WTC11 (cell line): ENCODE measurements at regions not wholly inside any gene's neighbourhood (a gene's known extent, or its start where the extent isn't known, plus 50 kb on each side); places are given as distances from the start of the nearest gene placed in this dataset.

Source experiments
- ATAC-seq: fragments of 200-7000 bp; cut with Tn5 transposase; 2 replicates; pipeline ENCODE4 v1.10.0; 2021; ENCODE audit warnings: mild to moderate bottlenecking, moderate library complexity
- CTCF ChIA-PET: fragments of 300-600 bp; sonication (Branson Sonifier 250); formaldehyde crosslinking; loops from one replicate; lab custom pipeline; 2021; ENCODE audit warnings: antibody characterized with exemption; lab: Charles Lee
- POLR2A ChIA-PET: fragments of 350-600 bp; sonication (Branson Sonifier 250); formaldehyde crosslinking; loops from one replicate; lab custom pipeline; 2021; ENCODE audit warnings: antibody characterized with exemption; lab: Charles Lee
- DNase-seq: peaks from one replicate; pipeline ENCODE4 v3.0.0; 2021; ENCODE audit warnings: low spot score
- H3K27ac Mint-ChIP-seq: 2 replicates; pipeline ENCODE4 v1.8.0; 2021; ENCODE audit warnings: mixed read lengths
- H3K27me3 Mint-ChIP-seq: 2 replicates; pipeline ENCODE4 v1.8.0; 2021; ENCODE audit warnings: low read depth, mild to moderate bottlenecking, moderate library complexity, mixed read lengths
- H3K36me3 Mint-ChIP-seq: 2 replicates; pipeline ENCODE4 v1.8.0; 2021; ENCODE audit warnings: mixed read lengths
- H3K4me1 Mint-ChIP-seq: 2 replicates; pipeline ENCODE4 v1.8.0; 2022; ENCODE audit warnings: mixed read lengths
- H3K4me3 Mint-ChIP-seq: 2 replicates; pipeline ENCODE4 v1.8.0; 2021; ENCODE audit warnings: mild to moderate bottlenecking, moderate library complexity, mixed read lengths
- H3K9me3 Mint-ChIP-seq: 2 replicates; pipeline ENCODE4 v1.8.0; 2021; ENCODE audit warnings: mixed read lengths
- ATF2 ChIP-seq: sonication (generic); formaldehyde crosslinking; IDR thresholded peaks from 2 replicates; pipeline ENCODE4 v1.8.1; 2022; ENCODE audit warnings: low read depth, missing genetic modification reagents, borderline replicate concordance
- ELF4 ChIP-seq: sonication (generic); formaldehyde crosslinking; IDR thresholded peaks from 2 replicates; pipeline ENCODE4 v1.8.1; 2022; ENCODE audit warnings: low read depth, mild to moderate bottlenecking, moderate library complexity, missing genetic modification reagents
- FOXK1 ChIP-seq: sonication (generic); formaldehyde crosslinking; IDR thresholded peaks from 2 replicates; pipeline ENCODE4 v1.8.0; 2022; ENCODE audit warnings: mild to moderate bottlenecking, moderate library complexity, missing genetic modification reagents
- IRF2 ChIP-seq: sonication (generic); formaldehyde crosslinking; IDR thresholded peaks from 2 replicates; pipeline ENCODE4 v1.8.0; 2022; ENCODE audit warnings: low read depth, missing genetic modification reagents, borderline replicate concordance
- NFATC4 ChIP-seq: fragments of 250-450 bp; sonication (Bioruptor Pico); IDR thresholded peaks from 2 replicates; pipeline ENCODE4 v1.9.0; 2021; ENCODE audit warnings: mild to moderate bottlenecking
- NR3C1 ChIP-seq: sonication (generic); formaldehyde crosslinking; conservative IDR thresholded peaks from 2 replicates; pipeline ENCODE4 v1.8.1; 2023; ENCODE audit warnings: low read depth, mild to moderate bottlenecking, missing genetic modification reagents
- OVOL2 ChIP-seq: fragments of 250-450 bp; sonication (Bioruptor Pico); IDR thresholded peaks from 2 replicates; pipeline ENCODE4 v1.9.0; 2021; ENCODE audit warnings: mild to moderate bottlenecking, borderline replicate concordance
- PRRX2 ChIP-seq: fragments of 250-450 bp; sonication (Bioruptor Pico); IDR thresholded peaks from 2 replicates; pipeline ENCODE4 v1.8.0; 2021; ENCODE audit warnings: mild to moderate bottlenecking
- SOX15 ChIP-seq: fragments of 250-450 bp; sonication (Bioruptor Pico); IDR thresholded peaks from 2 replicates; pipeline ENCODE4 v1.9.0; 2021; ENCODE audit warnings: mild to moderate bottlenecking
- ZNF232 ChIP-seq: sonication (generic); formaldehyde crosslinking; IDR thresholded peaks from 2 replicates; pipeline ENCODE4 v1.8.0; 2022; ENCODE audit warnings: mild to moderate bottlenecking, missing genetic modification reagents
- ZNF281 ChIP-seq: sonication (generic); formaldehyde crosslinking; IDR thresholded peaks from 2 replicates; pipeline ENCODE4 v1.8.0; 2023; ENCODE audit warnings: mild to moderate bottlenecking, missing genetic modification reagents
- TF ChIP-seq, protein P1 (sequence below): fragments of 250-450 bp; sonication (Bioruptor Pico); IDR thresholded peaks from 2 replicates; pipeline ENCODE4 v1.9.0; 2021; ENCODE audit warnings: mild to moderate bottlenecking, borderline replicate concordance
- TF ChIP-seq, protein P2 (sequence below): sonication (generic); formaldehyde crosslinking; IDR thresholded peaks from 2 replicates; pipeline ENCODE4 v1.8.1; 2022; ENCODE audit warnings: missing genetic modification reagents, borderline replicate concordance
- TF ChIP-seq, protein P3 (sequence below): sonication (generic); formaldehyde crosslinking; IDR thresholded peaks from 2 replicates; pipeline ENCODE4 v1.8.0; 2022; ENCODE audit warnings: mild to moderate bottlenecking, missing genetic modification reagents
- TF ChIP-seq, protein P4 (sequence below): sonication (generic); formaldehyde crosslinking; IDR thresholded peaks from 2 replicates; pipeline ENCODE4 v1.8.1; 2023; ENCODE audit warnings: mild to moderate bottlenecking, missing genetic modification reagents, moderate library complexity

DNA sequence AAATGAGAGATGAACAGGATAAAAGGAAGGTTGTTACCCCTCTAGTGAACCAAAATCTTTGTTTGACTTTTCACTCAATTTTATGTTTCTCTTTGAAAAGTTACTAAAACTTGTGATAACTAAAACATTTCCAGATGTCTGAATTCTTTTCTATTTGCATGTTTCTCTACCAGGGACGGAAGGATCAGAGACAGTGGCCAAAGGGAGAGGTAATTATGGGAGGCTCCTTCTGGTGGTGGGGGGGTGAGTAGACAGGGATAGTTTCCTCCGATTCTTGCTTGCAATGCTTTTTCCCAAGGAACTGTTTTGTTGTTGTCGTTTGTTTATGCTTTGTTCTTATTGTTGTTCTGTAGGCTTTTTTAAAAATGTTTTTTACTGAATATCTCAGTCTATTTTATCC, 374.8 kb downstream of the INHBA start:
- H3K27me3 Mint-ChIP-seq: no peaks in the 10 kb centered on the region
- H3K4me3 Mint-ChIP-seq: no peak overlapping the region
- TF ChIP-seq, protein P1, sequence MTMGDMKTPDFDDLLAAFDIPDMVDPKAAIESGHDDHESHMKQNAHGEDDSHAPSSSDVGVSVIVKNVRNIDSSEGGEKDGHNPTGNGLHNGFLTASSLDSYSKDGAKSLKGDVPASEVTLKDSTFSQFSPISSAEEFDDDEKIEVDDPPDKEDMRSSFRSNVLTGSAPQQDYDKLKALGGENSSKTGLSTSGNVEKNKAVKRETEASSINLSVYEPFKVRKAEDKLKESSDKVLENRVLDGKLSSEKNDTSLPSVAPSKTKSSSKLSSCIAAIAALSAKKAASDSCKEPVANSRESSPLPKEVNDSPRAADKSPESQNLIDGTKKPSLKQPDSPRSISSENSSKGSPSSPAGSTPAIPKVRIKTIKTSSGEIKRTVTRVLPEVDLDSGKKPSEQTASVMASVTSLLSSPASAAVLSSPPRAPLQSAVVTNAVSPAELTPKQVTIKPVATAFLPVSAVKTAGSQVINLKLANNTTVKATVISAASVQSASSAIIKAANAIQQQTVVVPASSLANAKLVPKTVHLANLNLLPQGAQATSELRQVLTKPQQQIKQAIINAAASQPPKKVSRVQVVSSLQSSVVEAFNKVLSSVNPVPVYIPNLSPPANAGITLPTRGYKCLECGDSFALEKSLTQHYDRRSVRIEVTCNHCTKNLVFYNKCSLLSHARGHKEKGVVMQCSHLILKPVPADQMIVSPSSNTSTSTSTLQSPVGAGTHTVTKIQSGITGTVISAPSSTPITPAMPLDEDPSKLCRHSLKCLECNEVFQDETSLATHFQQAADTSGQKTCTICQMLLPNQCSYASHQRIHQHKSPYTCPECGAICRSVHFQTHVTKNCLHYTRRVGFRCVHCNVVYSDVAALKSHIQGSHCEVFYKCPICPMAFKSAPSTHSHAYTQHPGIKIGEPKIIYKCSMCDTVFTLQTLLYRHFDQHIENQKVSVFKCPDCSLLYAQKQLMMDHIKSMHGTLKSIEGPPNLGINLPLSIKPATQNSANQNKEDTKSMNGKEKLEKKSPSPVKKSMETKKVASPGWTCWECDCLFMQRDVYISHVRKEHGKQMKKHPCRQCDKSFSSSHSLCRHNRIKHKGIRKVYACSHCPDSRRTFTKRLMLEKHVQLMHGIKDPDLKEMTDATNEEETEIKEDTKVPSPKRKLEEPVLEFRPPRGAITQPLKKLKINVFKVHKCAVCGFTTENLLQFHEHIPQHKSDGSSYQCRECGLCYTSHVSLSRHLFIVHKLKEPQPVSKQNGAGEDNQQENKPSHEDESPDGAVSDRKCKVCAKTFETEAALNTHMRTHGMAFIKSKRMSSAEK (CRISPR knock-in tag): no peak
- TF ChIP-seq SOX15: no peak
- no peak for TF ChIP-seq OVOL2 (CRISPR knock-in tag)
- TF ChIP-seq FOXK1 (CRISPR knock-in tag): no peak
- no peak for TF ChIP-seq NFATC4
- no peak for TF ChIP-seq ZNF281
- TF ChIP-seq PRRX2 (CRISPR knock-in tag): no peak
- TF ChIP-seq NR3C1 (CRISPR knock-in tag): no peak
- TF ChIP-seq, protein P2, sequence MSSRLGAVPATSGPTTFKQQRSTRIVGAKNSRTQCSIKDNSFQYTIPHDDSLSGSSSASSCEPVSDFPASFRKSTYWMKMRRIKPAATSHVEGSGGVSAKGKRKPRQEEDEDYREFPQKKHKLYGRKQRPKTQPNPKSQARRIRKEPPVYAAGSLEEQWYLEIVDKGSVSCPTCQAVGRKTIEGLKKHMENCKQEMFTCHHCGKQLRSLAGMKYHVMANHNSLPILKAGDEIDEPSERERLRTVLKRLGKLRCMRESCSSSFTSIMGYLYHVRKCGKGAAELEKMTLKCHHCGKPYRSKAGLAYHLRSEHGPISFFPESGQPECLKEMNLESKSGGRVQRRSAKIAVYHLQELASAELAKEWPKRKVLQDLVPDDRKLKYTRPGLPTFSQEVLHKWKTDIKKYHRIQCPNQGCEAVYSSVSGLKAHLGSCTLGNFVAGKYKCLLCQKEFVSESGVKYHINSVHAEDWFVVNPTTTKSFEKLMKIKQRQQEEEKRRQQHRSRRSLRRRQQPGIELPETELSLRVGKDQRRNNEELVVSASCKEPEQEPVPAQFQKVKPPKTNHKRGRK (CRISPR knock-in tag): no peak
- TF ChIP-seq, protein P3, sequence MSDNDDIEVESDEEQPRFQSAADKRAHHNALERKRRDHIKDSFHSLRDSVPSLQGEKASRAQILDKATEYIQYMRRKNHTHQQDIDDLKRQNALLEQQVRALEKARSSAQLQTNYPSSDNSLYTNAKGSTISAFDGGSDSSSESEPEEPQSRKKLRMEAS (CRISPR knock-in tag): no peak
- TF ChIP-seq, all 79 proteins: peak for 0
- DNase-seq: no peak
- CTCF ChIA-PET: no interaction called here
- no peaks in the 10 kb centered on the region for H3K9me3 Mint-ChIP-seq
- POLR2A ChIA-PET: no interaction called here
- H3K27ac Mint-ChIP-seq: no peak overlapping the region
- no peak for ATAC-seq
- H3K4me1 Mint-ChIP-seq: 0 out of 2 replicates have a peak, but pooled peaks cover 4% of the 10 kb centered on the region
- no peaks in the 10 kb centered on the region for H3K36me3 Mint-ChIP-seq

- Mint-ChIP-seq H3K9me3 (no peaks in the 10 kb centered on the region), H3K4me1 (0 out of 2 replicates have a peak, but pooled peaks cover 4% of the 10 kb centered on the region), H3K36me3 (no peaks in the 10 kb centered on the region), H3K27me3 (no peaks in the 10 kb centered on the region), H3K4me3 (no peak overlapping the region), H3K27ac (no peak overlapping the region)
- ATAC-seq (no peak), DNase-seq (no peak)
- TF ChIP-seq ELF4 (CRISPR knock-in tag) (no peak), ATF2 (CRISPR knock-in tag) (no peak), ZNF232 (CRISPR knock-in tag) (no peak), IRF2 (CRISPR knock-in tag) (no peak)
- TF ChIP-seq, protein P4, sequence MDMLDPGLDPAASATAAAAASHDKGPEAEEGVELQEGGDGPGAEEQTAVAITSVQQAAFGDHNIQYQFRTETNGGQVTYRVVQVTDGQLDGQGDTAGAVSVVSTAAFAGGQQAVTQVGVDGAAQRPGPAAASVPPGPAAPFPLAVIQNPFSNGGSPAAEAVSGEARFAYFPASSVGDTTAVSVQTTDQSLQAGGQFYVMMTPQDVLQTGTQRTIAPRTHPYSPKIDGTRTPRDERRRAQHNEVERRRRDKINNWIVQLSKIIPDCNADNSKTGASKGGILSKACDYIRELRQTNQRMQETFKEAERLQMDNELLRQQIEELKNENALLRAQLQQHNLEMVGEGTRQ (CRISPR knock-in tag): no peak
- ChIA-PET CTCF (no interaction called here), POLR2A (no interaction called here)
Measured at GRCh38 chr7:41326616-41327015, 376.3 kb downstream of the INHBA start.
